GM21423 (cell line): ENCODE measurements at regions not wholly inside any gene's neighbourhood (a gene's known extent, or its start where the extent isn't known, plus 50 kb on each side); places are given as distances from the start of the nearest gene placed in this dataset.

Experiments
- ATAC-seq: cut with Tn5 transposase; IDR thresholded peaks from one replicate; pipeline ENCODE4 v1.9.1; 2021; ENCODE audit warnings: mild to moderate bottlenecking, moderate library complexity; ENCODE audit not compliant: unreplicated experiment

DNA sequence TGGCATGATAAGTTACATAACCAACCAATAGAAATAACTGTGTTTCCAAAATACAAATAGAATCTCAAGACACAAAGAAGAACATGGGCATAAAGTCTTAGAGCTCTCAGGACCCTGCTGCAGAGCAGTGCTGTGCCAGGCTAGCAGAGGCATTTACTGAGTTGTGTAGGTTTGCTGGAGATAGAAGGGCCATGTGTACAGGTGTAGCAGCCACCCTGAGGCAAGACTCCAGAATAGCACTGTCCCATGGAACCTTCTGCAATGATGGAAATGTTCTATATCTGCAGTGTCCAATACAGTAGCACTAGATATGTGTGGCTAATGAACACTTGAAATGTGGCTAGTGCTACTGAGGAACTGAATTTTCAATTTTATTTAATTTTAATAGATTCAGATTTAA is 267.0 kb upstream of the UMPS start:
- ATAC-seq: no peak

GRCh38 chr3:124467980-124468902 is 262.0 kb upstream of the UMPS start:
- no peak for ATAC-seq

GRCh38 chr3:124469555-124469954 is 260.7 kb upstream of the UMPS start:
- ATAC-seq: no peak

DNA sequence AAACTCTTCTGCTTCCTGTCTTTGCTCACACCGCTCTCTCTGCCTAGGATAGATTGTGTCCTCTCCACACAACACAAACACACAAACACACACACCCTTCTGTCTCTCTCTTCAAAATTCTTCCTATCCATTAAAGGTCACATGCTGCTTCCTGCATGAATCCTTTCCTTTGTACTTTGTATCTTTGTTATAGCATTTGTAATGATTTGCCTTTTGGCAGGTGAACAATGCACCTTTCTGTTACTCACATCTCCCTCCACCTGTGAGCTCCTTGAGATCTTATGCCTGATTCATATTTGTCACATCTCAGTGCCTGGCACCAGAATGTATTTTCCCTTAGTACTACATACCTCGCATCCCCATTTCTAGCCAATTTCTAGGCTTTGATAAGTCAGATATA is 251.4 kb upstream of the UMPS start:
- ATAC-seq: no peak

DNA sequence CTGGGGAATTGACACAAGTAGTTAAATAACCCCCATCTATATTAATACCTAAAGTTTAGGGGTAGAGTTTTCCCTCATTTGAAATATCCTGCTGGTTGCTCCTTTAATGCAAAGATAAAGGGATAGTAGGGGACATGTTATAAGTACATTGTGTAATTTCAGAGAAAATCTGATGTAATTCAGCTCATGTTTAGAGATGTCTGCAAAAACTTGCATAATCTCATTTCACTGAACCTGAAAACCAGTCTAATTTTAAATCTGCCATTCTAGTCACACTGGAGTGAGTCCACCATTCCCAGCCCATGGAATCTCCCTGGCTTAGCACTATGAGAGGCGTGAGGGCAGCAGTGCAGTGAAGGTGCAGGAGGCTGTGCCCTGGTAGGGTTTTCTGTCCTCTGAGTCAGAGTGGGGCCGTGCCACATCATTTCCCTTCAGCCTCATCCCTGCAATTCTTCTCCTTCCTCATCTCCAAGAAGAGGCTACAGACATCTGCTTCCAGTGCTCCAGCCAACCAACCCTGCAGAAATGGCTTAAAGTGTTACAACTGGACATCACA is 246.3 kb upstream of the UMPS start:
- ATAC-seq: no peak

- no peak for ATAC-seq
These were observed 243.9 kb upstream of the UMPS start for GRCh38 chr3:124486324-124486723.

- ATAC-seq: no peak
These were observed 240.7 kb upstream of the UMPS start for GRCh38 chr3:124489506-124489905.

DNA sequence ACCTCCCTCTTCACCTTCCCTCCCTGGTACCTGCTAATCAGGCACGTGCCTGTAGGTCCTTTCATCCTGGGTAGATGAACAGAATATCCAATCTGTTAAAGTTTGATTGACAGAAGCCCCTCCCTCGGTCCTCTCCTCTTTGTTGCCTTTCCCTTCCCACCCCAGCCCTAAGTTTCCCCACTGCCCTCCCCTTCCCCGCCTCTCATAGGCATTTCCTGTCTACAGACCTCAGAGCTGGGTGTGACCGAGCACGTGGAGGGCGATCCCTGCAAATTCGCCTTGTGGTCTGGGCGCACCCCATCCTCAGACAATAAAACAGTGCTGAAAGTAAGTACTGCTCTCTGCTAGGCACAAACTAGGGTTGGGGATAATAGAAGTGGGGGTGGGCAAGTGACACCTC is 239.2 kb upstream of the UMPS start:
- no peak for ATAC-seq

DNA sequence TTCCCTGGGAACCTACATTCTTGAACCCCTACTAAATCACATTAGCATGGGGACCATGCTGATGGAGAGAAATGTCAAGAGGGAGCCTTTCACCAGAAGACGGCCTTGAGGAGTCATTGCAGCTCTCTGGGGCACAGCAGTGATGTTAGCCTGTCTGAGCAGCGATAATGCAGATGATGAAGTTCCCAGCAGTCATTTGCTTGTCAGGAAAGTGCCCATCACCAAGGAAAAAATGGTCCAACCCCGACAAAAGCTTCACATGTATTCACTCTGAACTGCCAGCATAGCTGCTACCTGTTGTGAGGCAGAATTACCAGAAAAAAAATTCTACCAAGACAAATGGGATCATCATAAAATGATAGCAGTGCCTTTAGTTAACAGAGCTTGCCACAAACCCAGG is 238.4 kb upstream of the UMPS start:
- no peak for ATAC-seq

DNA sequence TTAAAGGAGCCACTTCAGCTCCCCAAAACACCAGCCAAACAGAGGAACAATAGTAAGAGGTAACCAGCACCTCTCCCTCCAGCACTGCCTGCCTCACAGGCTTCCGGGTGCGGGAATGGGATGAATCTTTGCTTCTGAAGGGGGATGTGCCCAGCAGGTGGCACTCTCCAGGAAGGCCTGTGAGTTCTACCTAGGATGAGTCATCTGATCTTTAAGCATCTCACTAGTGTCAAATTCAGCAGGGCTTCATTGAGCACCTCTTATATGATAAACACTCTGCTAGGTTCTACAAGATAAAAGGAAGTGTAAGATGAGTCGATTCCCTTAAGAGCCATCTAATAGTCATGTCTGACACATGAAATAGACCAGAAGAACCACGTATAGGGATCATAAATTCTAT is 237.4 kb upstream of the UMPS start:
- ATAC-seq: no peak

DNA sequence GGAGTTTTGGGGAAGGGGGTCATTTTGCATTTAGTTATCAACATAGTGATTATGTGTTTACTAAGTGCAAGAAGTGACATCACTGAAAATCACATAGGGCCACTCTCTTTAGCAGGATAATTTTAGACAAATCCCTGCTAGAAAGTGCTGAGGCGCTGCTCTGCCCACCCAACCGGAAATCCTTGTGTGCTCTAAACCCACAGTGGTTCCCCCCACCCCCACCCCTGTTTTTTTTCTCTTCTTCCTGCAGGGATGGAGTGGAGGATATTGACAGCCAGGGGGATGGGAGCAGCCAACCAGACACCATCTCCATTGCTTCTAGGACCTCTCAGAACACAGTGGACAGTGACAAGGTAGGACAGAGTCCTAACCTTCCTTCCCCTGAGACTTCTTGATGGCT is 234.2 kb upstream of the UMPS start:
- no peak for ATAC-seq

DNA sequence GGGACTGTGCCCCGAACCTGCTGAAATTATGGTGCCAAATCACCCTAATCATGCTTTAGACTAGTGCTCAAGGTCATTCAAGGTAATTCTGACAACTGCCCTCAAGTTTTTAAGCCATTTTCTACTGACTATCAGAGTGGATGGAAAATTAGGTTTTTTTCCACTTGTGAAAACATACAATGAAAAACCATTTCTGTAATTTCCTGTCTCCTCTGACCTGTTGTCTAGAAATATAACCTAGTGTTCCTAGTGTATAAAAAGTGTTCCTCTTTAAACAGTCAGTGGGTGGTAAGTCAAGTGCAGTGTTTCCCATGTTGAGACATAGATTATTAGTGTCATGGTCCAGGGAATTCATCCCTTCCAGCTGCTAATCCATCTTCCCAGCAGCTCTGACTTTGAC is 232.8 kb upstream of the UMPS start:
- ATAC-seq: no peak

DNA sequence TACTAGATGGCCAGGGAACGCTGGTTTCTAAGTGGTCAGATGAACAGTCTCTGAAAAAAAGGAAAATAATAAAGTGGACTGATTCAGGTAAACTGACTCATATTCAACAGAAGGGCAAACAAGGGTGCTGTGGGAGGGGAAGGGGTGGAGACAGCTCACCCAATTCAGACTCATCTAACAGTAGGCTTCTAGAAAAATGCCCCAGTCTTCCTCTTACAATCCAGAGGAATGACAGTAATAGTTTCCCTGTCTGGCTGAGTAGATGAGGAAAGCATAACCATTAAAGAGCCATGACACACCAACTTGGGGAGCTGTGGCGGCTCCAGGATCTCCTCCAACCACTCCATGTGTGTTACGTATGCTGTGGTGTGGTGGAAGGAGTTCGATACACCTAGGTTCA is 231.4 kb upstream of the UMPS start:
- no peak for ATAC-seq

GRCh38 chr3:124504332-124505059 is 225.8 kb upstream of the UMPS start:
- ATAC-seq: no peak

GRCh38 chr3:124509884-124510283 is 220.4 kb upstream of the UMPS start:
- no peak for ATAC-seq

GRCh38 chr3:124510290-124510689 is 220.0 kb upstream of the UMPS start:
- no peak for ATAC-seq

DNA sequence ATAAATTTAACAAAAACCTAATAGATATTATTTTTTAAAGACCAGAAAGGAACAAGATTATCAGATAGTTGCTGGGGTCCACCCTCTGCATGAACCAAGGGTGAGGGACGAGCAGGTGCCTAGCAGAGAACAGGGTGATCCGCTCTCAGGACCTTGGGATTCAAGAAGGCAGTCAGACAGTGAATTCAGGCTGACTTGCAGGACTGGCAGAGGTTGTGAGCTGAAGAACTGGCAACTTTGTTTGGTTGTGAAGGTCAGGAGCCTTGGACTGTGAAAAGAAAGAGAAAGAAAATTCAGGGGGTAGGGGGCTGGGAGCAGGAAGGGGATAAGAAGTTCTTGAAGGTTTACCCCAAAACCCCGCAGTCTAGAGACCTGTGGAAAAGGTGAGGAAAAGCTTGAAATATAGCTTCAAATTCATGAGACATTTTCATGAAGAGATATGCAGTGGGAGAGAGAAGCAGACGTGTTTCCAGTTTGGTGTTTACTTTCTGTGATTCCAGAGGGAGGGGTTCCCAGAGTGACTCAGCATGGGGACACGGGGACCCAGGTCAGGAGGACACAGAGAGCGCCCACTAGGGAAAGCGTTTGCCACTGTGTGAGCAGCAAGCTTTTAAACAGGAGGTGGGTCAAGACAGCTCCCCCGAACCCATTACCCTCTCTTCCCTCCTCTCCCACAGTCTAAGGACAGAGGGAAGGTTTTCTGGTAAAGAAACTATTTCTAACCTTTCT is 217.2 kb upstream of the UMPS start:
- ATAC-seq: no peak

DNA sequence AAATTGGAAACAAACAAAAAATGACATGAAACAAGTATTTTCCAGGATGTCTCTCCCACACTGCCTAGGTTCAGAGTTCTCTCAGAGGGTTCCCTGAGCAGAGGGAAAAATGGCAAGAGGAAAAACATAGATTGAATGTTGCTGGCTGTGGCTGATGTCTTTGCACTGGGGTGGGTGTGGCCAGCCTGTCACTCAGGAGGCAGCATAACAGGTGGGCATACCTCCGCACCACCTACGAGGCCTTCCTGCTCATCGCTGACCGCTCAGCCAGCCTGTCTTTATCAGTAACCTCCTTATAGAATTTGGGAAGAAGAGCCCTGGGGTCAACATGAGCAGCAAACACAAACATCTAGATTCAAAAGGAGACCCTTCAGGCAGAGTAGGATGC is 216.6 kb upstream of the UMPS start:
- no peak for ATAC-seq

DNA sequence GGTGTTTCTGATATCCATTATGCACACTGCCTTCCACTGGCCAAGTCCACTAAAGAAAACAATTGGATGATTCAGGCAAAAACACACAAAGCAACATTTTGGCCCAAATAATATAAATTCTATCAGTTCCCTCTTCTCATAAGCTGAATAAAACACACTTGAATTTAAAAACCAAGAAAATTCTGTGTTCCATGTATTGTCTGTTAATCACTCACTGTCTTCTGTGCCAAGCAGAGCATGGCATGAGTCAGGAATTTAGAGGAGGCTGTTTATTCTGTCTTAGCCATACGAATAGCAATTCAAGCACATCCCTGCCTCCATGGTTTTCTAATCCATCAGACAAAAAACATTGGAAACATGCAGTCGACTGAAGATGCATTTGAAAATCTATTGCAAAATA is 215.6 kb upstream of the UMPS start:
- ATAC-seq: no peak

GRCh38 chr3:124516333-124516732 is 213.9 kb upstream of the UMPS start:
- ATAC-seq: no peak

GRCh38 chr3:124517306-124517705 is 212.9 kb upstream of the UMPS start:
- no peak for ATAC-seq
